MCF 10A (cell line): ENCODE measurements at regions not wholly inside any gene's neighbourhood (a gene's known extent, or its start where the extent isn't known, plus 50 kb on each side); places are given as distances from the start of the nearest gene placed in this dataset.

Experiments used
- BruUV-seq: library from RNA; stranded (reverse); fragments of 400-500 nt; replicated peaks from 2 replicates; lab custom pipeline; 2021; lab: Mats Ljungman, UMichigan
- CTCF ChIA-PET: fragments of 300-600 bp; sonication (Branson Sonifier 250); formaldehyde crosslinking; extraction: SDS; loops from one replicate; lab custom pipeline; 2021; ENCODE audit warnings: antibody characterized with exemption, inconsistent platforms; lab: Yijun Ruan, JAX
- POLR2A ChIA-PET: fragments of 300-600, 350-650 bp; sonication (Branson Sonifier 250); formaldehyde crosslinking; extraction: SDS; loops from one replicate; lab custom pipeline; 2020; ENCODE audit warnings: antibody characterized with exemption, inconsistent platforms; lab: Yijun Ruan, JAX
- DNase-seq: peaks from one replicate; pipeline ENCODE4 v3.0.0-alpha.2; 2018; ENCODE audit not compliant: unreplicated experiment
- H3K27ac Mint-ChIP-seq: one replicate; pipeline ENCODE4 v1.8.0; 2022; ENCODE audit warnings: mild to moderate bottlenecking, low read depth, mixed read lengths; ENCODE audit not compliant: unreplicated experiment
- H3K27me3 Mint-ChIP-seq: one replicate; pipeline ENCODE4 v1.8.0; 2022; ENCODE audit warnings: mixed read lengths; ENCODE audit not compliant: insufficient read depth, unreplicated experiment
- H3K36me3 Mint-ChIP-seq: one replicate; pipeline ENCODE4 v1.8.0; 2022; ENCODE audit warnings: mild to moderate bottlenecking, moderate library complexity, mixed read lengths; ENCODE audit not compliant: insufficient read depth, unreplicated experiment
- H3K4me1 Mint-ChIP-seq: one replicate; pipeline ENCODE4 v1.8.0; 2022; ENCODE audit warnings: mixed read lengths; ENCODE audit not compliant: insufficient read depth, unreplicated experiment
- H3K4me3 Mint-ChIP-seq: one replicate; pipeline ENCODE4 v1.8.0; 2022; ENCODE audit warnings: mild to moderate bottlenecking, moderate library complexity, mixed read lengths; ENCODE audit not compliant: unreplicated experiment
- H3K9me3 Mint-ChIP-seq: one replicate; pipeline ENCODE4 v1.8.0; 2022; ENCODE audit warnings: mixed read lengths; ENCODE audit not compliant: unreplicated experiment
- intact Hi-C: fragments of 100-400 bp; cut with micrococcal nuclease; formaldehyde crosslinking; loops from 2 replicates; pipeline ENCODE4 v1.14.1; 2022
- TF ChIP-seq, protein P1 (sequence below): fragments of 200-600 bp; IDR thresholded peaks from one replicate; pipeline ENCODE4 v1.8.0; 2022; ENCODE audit warnings: antibody characterized with exemption, mild to moderate bottlenecking; ENCODE audit not compliant: unreplicated experiment

DNA sequence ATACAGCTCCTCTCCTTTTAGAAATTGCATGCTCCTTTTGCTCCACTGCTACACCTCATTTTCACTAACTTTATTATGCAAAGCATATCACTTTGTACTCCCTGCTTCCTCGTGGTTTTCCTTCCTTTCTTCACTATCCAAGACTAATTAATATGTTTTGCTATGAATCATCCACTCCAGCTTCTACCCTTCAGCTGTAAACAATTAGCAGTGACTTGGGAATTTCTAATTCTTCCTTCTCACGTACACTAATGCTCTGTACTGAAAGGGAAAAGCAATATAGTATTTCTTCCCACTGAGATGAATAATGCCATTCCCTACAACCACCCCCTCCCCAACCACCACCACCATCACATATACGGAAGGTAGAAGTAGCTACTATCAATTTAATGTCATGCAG is 1917.0 kb downstream of the MRPL39 start:
- Mint-ChIP-seq H3K27ac (no peak overlapping the region), H3K36me3 (no peaks in the 10 kb centered on the region), H3K4me1 (no peaks in the 10 kb centered on the region), H3K4me3 (no peak overlapping the region), H3K9me3 (no peaks in the 10 kb centered on the region), H3K27me3 (no peaks in the 10 kb centered on the region)
- POLR2A ChIA-PET, result interaction anchor here (0.6 kb wide), 1 partner anchor 44 kb away, joined by 4 read pairs; no protein-coding TSS in a partner anchor
- BruUV-seq, result no TSS peak
- intact Hi-C loops, result loop anchor here (10.0 kb wide), 1 partner anchor 896 kb away; no protein-coding TSS in a partner anchor
- DNase-seq, result no peak
- TF ChIP-seq, protein P1, sequence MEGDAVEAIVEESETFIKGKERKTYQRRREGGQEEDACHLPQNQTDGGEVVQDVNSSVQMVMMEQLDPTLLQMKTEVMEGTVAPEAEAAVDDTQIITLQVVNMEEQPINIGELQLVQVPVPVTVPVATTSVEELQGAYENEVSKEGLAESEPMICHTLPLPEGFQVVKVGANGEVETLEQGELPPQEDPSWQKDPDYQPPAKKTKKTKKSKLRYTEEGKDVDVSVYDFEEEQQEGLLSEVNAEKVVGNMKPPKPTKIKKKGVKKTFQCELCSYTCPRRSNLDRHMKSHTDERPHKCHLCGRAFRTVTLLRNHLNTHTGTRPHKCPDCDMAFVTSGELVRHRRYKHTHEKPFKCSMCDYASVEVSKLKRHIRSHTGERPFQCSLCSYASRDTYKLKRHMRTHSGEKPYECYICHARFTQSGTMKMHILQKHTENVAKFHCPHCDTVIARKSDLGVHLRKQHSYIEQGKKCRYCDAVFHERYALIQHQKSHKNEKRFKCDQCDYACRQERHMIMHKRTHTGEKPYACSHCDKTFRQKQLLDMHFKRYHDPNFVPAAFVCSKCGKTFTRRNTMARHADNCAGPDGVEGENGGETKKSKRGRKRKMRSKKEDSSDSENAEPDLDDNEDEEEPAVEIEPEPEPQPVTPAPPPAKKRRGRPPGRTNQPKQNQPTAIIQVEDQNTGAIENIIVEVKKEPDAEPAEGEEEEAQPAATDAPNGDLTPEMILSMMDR, result no peak
- CTCF ChIA-PET, result interaction anchor here (0.6 kb wide), 1 partner anchor 478 kb away, joined by 3 read pairs; no protein-coding TSS in a partner anchor

DNA sequence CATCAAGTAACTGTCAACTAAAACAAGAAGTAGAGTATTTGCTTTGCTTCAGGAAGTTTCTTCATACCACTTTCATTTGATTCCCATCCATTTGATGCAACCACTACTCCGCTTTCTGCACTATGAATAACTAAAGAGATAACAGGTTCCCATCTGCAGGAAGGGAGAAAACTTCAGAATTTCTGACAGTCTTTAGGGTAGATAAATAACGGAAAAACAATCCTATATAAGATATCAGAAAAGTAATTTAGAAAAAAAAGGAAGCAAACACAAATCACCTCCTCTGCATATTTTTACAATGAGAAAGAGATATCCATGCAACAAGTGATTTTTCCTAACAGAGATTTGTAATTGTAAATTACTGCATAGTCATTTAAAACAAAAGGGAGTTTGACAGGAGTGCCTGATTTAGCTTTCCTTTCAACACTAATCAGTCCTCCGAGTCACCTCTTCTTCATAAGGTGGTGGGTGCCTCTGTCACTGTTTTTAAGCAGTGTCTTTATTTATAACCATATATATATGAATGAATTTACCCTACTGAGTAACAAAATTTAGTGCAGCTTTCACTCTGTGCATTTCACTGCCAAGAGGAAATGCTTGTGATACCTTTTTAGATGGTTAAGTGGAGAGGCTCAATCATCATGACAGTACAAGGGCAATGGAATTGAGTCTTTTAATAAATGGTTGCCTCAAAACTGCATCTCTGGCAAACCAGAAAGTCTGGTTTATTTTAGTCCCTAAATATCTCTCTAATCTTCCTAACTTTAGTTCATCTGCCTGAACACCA is 1920.4 kb downstream of the MRPL39 start:
- POLR2A ChIA-PET, result no interaction called here
- DNase-seq, result no peak
- no peaks in the 10 kb centered on the region for H3K9me3 Mint-ChIP-seq

DNA sequence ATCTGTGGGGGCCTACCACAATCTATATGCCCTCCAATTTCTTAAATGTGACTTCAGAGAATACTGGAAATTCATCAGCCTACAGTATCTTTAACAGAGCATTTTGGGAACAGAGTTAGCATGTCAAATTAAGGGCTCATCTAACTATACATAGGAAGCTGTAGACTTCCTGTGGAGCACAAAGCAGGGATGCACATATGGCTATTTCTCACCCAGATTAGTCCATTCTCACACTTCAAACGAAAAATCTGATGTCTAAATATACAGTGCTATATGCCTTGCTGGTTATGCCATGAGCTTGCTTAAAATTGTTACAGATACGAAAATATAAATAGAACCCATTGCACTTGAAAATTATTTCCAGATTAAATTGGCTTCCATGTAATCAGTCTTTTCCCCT is 1922.8 kb downstream of the MRPL39 start:
- H3K27me3 Mint-ChIP-seq, result no peaks in the 10 kb centered on the region
- H3K36me3 Mint-ChIP-seq, result peaks cover 3% of the 10 kb centered on the region
- BruUV-seq, result no TSS peak
- no peak overlapping the region for H3K27ac Mint-ChIP-seq
- H3K9me3 Mint-ChIP-seq, result no peaks in the 10 kb centered on the region
- ChIA-PET CTCF (interaction anchor here (1.8 kb wide), 1 partner anchor 11 kb away, joined by 6 read pairs; no protein-coding TSS in a partner anchor), POLR2A (no interaction called here)
- intact Hi-C loops, result no loop called here
- H3K4me1 Mint-ChIP-seq, result no peaks in the 10 kb centered on the region
- no peak for DNase-seq
- TF ChIP-seq, protein P1, result no peak
- H3K4me3 Mint-ChIP-seq, result no peak overlapping the region

More for the DNA sequence above, 1920.4 kb downstream of the MRPL39 start:
- Mint-ChIP-seq H3K27ac (no peak overlapping the region), H3K36me3 (no peaks in the 10 kb centered on the region), H3K4me3 (no peak overlapping the region), H3K4me1 (no peaks in the 10 kb centered on the region), H3K27me3 (no peaks in the 10 kb centered on the region)
- CTCF ChIA-PET, result no interaction called here
- no TSS peak for BruUV-seq
- TF ChIP-seq, protein P1, result no peak
- intact Hi-C loops, result no loop called here

DNA sequence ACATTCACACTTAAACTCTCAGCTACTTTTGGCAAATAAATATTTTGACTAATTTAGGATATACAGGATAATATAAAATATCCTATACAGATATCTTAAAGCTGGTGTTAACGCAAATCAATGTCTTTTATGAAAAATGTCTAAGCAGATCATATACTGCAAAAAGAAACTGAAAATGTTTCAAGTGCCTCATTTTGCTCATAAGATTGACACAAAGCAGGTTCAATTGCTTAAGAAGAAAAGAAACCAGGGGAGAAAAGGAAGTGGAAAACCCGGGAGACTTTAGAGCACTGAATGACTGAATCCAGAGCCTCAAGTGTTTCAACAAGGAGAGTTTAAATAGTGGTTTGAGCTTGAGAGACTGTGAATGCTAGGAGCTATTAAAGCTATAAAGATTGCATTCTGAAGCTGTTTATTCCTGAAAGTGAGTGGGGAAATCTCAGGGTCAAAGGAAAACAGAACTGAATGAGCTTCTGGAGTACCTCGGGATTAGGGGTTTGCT is 1943.0 kb downstream of the MRPL39 start:
- Mint-ChIP-seq H3K4me1 (no peaks in the 10 kb centered on the region), H3K27me3 (no peaks in the 10 kb centered on the region), H3K9me3 (no peaks in the 10 kb centered on the region), H3K27ac (no peak overlapping the region), H3K4me3 (no peak overlapping the region), H3K36me3 (no peaks in the 10 kb centered on the region)
- CTCF ChIA-PET, result interaction anchor here (0.5 to 1.0 kb wide), 4 partner anchors 36 to 883 kb away, joined by 3 to 4 read pairs (median 3); no protein-coding TSS in a partner anchor
- no peak for DNase-seq
- BruUV-seq, result no TSS peak
- TF ChIP-seq, protein P1, result no peak
- POLR2A ChIA-PET, result interaction anchor here (0.5 to 0.7 kb wide), 4 partner anchors 8 to 1944 kb away, joined by 3 to 4 read pairs (median 3); no protein-coding TSS in a partner anchor
- intact Hi-C loops, result no loop called here
